Astrocyte of the spinal cord (primary cell): ENCODE measurements at regions not wholly inside any gene's neighbourhood (a gene's known extent, or its start where the extent isn't known, plus 50 kb on each side); places are given as distances from the start of the nearest gene placed in this dataset.

Source experiments
- DNase-seq: peaks from one replicate; pipeline ENCODE4 v3.0.0; 2011; ENCODE audit warnings: low read depth, low spot score
- H3K4me3 ChIP-seq: 2 replicates; pipeline ENCODE4 v1.5.1; 2011; ENCODE audit warnings: low read depth, mild to moderate bottlenecking, low read length, moderate library complexity
- CTCF ChIP-seq: IDR thresholded peaks from 2 replicates; pipeline ENCODE4 v1.5.1; 2012; ENCODE audit warnings: low read depth, mild to moderate bottlenecking, low read length, inconsistent platforms
- in situ Hi-C: cut with HindIII; loops from 2 replicates; pipeline ENCODE4 v1.10.0; 2017; ENCODE audit warnings: low sequenced_read_pairs

GRCh38 chr3:95356764-95357501 lies 1294.1 kb downstream of the NSUN3 start:
- in situ Hi-C loops, result no loop called here
- H3K4me3 ChIP-seq, result no peak overlapping the region
- no peak for TF ChIP-seq CTCF
- DNase-seq, result no peak

- in situ Hi-C loops, result no loop called here
- TF ChIP-seq CTCF, result no peak
- no peak for DNase-seq
- H3K4me3 ChIP-seq, result no peak overlapping the region
Observed at GRCh38 chr3:95387242-95388021, 1324.6 kb downstream of the NSUN3 start.

GRCh38 chr3:95389725-95390313 lies 1327.0 kb downstream of the NSUN3 start:
- in situ Hi-C loops, result no loop called here
- no peak for DNase-seq
- no peak for TF ChIP-seq CTCF
- H3K4me3 ChIP-seq, result no peak overlapping the region

- DNase-seq, result no peak
- no peak for TF ChIP-seq CTCF
- H3K4me3 ChIP-seq, result no peak overlapping the region
- in situ Hi-C loops, result no loop called here
Observed at GRCh38 chr3:95394286-95394685, 1331.4 kb downstream of the NSUN3 start.

- TF ChIP-seq CTCF, result no peak
- no peak overlapping the region for H3K4me3 ChIP-seq
- in situ Hi-C loops, result no loop called here
- no peak for DNase-seq
Observed at GRCh38 chr3:95399585-95399984, 1336.7 kb downstream of the NSUN3 start.

GRCh38 chr3:95401693-95402092 lies 1338.8 kb downstream of the NSUN3 start:
- H3K4me3 ChIP-seq, result no peak overlapping the region
- DNase-seq, result no peak
- in situ Hi-C loops, result no loop called here
- no peak for TF ChIP-seq CTCF
